Fibroblast of lung (primary cell): ENCODE measurements at regions not wholly inside any gene's neighbourhood (a gene's known extent, or its start where the extent isn't known, plus 50 kb on each side); places are given as distances from the start of the nearest gene placed in this dataset.

Source experiments
- DNase-seq, 2 donors: peaks; one replicate each; pipeline versions ENCODE4 v3.0.0 to v3.0.0-alpha.2; 2010; ENCODE audit warnings: low read depth in 2 of 2
- H2AFZ ChIP-seq: 2 replicates; pipeline ENCODE4 v1.5.1; 2012; ENCODE audit warnings: low read length, control low read depth, inconsistent platforms
- H3K27ac ChIP-seq: 2 replicates; pipeline ENCODE4 v1.5.1; 2011; ENCODE audit warnings: low read length, control low read depth; ENCODE audit not compliant: insufficient read depth
- H3K27me3 ChIP-seq: 2 replicates; pipeline ENCODE4 v1.5.1; 2011; ENCODE audit warnings: mild to moderate bottlenecking, low read length; ENCODE audit not compliant: control insufficient read depth, insufficient read depth
- H3K36me3 ChIP-seq: 2 replicates; pipeline ENCODE4 v1.5.1; 2011; ENCODE audit warnings: low read length; ENCODE audit not compliant: control insufficient read depth, insufficient read depth
- H3K4me1 ChIP-seq: 2 replicates; pipeline ENCODE4 v1.5.1; 2011; ENCODE audit warnings: low read length; ENCODE audit not compliant: control insufficient read depth, insufficient read depth; ENCODE audit errors: extremely low read depth
- H3K4me2 ChIP-seq: 2 replicates; pipeline ENCODE4 v1.5.1; 2011; ENCODE audit warnings: low read length, control low read depth; ENCODE audit not compliant: insufficient read depth; ENCODE audit errors: extremely low read depth
- H3K4me3 ChIP-seq, 4 experiments: fragments of 200-600 bp in 1 of 4; sonication (generic) in 1 of 4; replicated peaks in 1 of 4; 2 replicates each; pipeline ENCODE4 v1.5.1; 2011 to 2016; ENCODE audit warnings: low read length in 4 of 4, low read depth in 3 of 4, mild to moderate bottlenecking in 3 of 4, control low read depth in 2 of 4, inconsistent platforms in 1 of 4, mixed read lengths in 1 of 4; ENCODE audit not compliant: insufficient read depth in 1 of 4; ENCODE audit errors: control extremely low read depth in 1 of 4
- H3K79me2 ChIP-seq: 2 replicates; pipeline ENCODE4 v1.5.1; 2012; ENCODE audit warnings: mild to moderate bottlenecking, low read length, inconsistent platforms; ENCODE audit not compliant: control insufficient read depth, insufficient read depth
- H3K9ac ChIP-seq: 2 replicates; pipeline ENCODE4 v1.5.1; 2011; ENCODE audit warnings: mild to moderate bottlenecking, low read length, control low read depth; ENCODE audit not compliant: insufficient read depth
- H3K9me3 ChIP-seq: 2 replicates; pipeline ENCODE4 v1.5.1; 2012; ENCODE audit warnings: low read depth, low read length; ENCODE audit not compliant: control insufficient read depth, insufficient read depth
- H4K20me1 ChIP-seq: 2 replicates; pipeline ENCODE4 v1.5.1; 2011; ENCODE audit warnings: low read length; ENCODE audit not compliant: control insufficient read depth, insufficient read depth; ENCODE audit errors: extremely low read depth
- CTCF ChIP-seq, 2 donors: IDR thresholded peaks in 1 of 2; conservative IDR thresholded peaks in 1 of 2; 1 replicate in 1 of 2; 2 replicates in 1 of 2; pipeline ENCODE4 v1.5.1; 2011 to 2012; ENCODE audit warnings: low read length in 2 of 2, control low read depth in 1 of 2, inconsistent platforms in 1 of 2, low read depth in 1 of 2, mild to moderate bottlenecking in 1 of 2
- EZH2 ChIP-seq: IDR thresholded peaks from 2 replicates; pipeline ENCODE4 v1.5.1; 2012; ENCODE audit warnings: low read length, control low read depth, mild to moderate bottlenecking; ENCODE audit errors: missing control alignments

GRCh38 chr10:128186959-128187787 is 61.0 kb upstream of the MKI67 start:
- Histone ChIP-seq H3K27me3 (no peaks in the 10 kb centered on the region), H3K36me3 (no peaks in the 10 kb centered on the region), H2AFZ (no peak overlapping the region), H3K9ac (no peak overlapping the region), H4K20me1 (no peaks in the 10 kb centered on the region), H3K27ac (no peak overlapping the region), H3K9me3 (no peaks in the 10 kb centered on the region), H3K79me2 (no peaks in the 10 kb centered on the region), H3K4me3 (no peak overlapping the region), H3K4me1 (no peaks in the 10 kb centered on the region), H3K4me2 (no peak overlapping the region)
- TF ChIP-seq EZH2 (no peak), CTCF (conservative IDR thresholded peaks at IDR 0.05 in 1 of 2, IDR thresholded peaks at IDR 0.05 in 1 of 2; ENCODE audit: low read depth in 1 of 2, low read length in 2 of 2) (no peak)
- no peak for DNase-seq

- no peak for DNase-seq
- no peak overlapping the region for H2AFZ ChIP-seq
- H3K36me3 ChIP-seq: no peaks in the 10 kb centered on the region
- H3K27me3 ChIP-seq: no peaks in the 10 kb centered on the region
- H4K20me1 ChIP-seq: no peaks in the 10 kb centered on the region
- no peak for TF ChIP-seq EZH2
- TF ChIP-seq CTCF (conservative IDR thresholded peaks at IDR 0.05 in 1 of 2, IDR thresholded peaks at IDR 0.05 in 1 of 2; ENCODE audit: low read depth in 1 of 2, low read length in 2 of 2): no peak
- no peak overlapping the region for H3K4me3 ChIP-seq
- no peaks in the 10 kb centered on the region for H3K4me1 ChIP-seq
- no peaks in the 10 kb centered on the region for H3K79me2 ChIP-seq
- H3K9ac ChIP-seq: no peak overlapping the region
- H3K27ac ChIP-seq: no peak overlapping the region
- no peaks in the 10 kb centered on the region for H3K9me3 ChIP-seq
- H3K4me2 ChIP-seq: no peak overlapping the region
Observed at GRCh38 chr10:128187788-128188185, 61.6 kb upstream of the MKI67 start.

GRCh38 chr10:128189176-128189575 is 63.0 kb upstream of the MKI67 start:
- H3K36me3 ChIP-seq: no peaks in the 10 kb centered on the region
- no peak overlapping the region for H3K4me3 ChIP-seq
- no peak for DNase-seq
- no peaks in the 10 kb centered on the region for H3K79me2 ChIP-seq
- H4K20me1 ChIP-seq: no peaks in the 10 kb centered on the region
- H3K9me3 ChIP-seq: no peaks in the 10 kb centered on the region
- no peaks in the 10 kb centered on the region for H3K4me1 ChIP-seq
- no peak overlapping the region for H2AFZ ChIP-seq
- TF ChIP-seq EZH2 (no peak), CTCF (conservative IDR thresholded peaks at IDR 0.05 in 1 of 2, IDR thresholded peaks at IDR 0.05 in 1 of 2; ENCODE audit: low read depth in 1 of 2, low read length in 2 of 2) (no peak)
- H3K4me2 ChIP-seq: no peak overlapping the region
- H3K27ac ChIP-seq: no peak overlapping the region
- H3K27me3 ChIP-seq: no peaks in the 10 kb centered on the region
- H3K9ac ChIP-seq: no peak overlapping the region
